DMS153 treated with DMSO at 0.1 percent for 48 hours (cell line): ENCODE measurements at regions not wholly inside any gene's neighbourhood (a gene's known extent, or its start where the extent isn't known, plus 50 kb on each side); places are given as distances from the start of the nearest gene placed in this dataset.
"Not testable (repeated sequence)": the region's sequence is repeated elsewhere in the genome, so short reads cannot be mapped to it uniquely, and the experiment has no call there.

Experiments
- DNase-seq: peaks from one replicate; lab custom pipeline; 2025; ENCODE audit not compliant: unreplicated experiment; lab: John Stamatoyannopoulos, UW

DNA sequence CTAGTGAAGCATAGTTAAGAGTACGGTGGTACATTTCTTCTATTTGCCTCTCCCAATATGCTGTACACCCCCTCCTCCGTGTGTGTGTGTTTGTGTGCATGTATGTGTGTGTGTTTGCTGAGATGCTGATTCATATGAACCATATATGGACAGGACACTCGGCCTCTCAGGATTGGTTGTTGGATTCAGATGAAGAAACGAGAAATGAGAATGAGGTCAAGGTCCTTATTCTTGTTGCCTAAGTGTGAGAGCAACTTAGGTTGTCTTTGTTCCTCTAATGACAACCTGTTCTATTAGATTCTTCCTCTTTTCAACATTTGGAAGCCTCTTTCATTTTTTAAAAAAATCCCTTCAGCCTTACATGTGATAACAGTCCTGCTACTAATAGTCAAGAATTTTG lies 1387.6 kb downstream of the STIM2 start:
- DNase-seq = no peak

DNA sequence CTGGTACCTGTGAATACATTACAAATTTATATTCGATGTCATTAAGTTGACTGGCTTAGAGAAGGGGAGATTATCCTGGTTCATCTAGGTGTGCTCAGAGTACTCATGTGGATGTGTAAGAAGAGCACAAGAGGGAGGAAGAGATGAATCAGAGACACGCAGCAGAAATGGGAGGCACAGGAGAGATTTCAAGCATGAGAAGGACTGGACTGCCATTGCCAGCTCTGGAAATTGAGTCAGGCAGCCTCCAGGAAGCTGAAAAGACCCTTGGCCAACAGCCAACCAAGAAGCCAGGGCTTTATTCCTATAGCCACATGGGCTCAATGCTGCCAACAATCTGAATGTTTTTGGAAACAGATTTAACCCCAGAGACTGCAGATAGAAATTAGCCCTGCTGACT lies 1390.0 kb downstream of the STIM2 start:
- no peak for DNase-seq

DNA sequence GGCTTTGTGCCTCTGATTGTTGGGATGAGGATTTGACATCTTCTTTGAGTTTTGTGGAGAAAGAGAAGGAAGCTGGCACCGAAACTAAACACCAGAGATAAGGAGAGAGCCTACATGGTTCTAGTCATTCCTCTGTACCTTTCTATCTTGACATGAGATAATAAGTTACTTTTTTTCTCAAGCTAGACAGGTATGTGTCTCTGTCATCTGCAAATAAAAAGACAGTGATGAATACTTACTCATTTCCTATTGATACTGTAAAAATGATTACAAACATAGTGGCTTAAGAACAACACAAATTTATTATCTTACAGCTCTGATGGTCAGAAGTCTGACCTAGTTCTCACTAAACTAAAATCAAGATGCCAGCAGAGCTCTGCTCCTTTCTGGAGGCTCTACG lies 1391.2 kb downstream of the STIM2 start:
- DNase-seq = no peak

DNA sequence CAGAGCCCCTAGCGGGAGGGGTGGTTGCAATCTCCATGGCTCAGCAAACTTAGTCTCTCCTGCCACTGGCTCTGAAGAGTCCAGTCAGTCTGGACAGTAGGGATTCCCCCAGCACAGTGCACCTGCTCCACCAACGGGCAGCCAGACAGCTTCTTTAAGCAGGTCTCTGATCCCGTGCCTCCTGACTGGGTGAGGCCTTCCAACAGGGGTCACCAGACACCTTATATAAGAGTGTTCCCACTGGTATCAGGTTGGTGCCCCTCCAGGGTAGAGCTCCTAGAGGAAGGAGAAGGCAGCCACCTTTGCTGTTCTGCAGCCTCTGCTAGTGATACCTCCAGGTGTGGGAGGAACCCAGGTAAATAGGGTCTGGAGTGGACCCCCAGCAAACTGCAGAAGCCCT lies 1393.4 kb downstream of the STIM2 start:
- DNase-seq = no peak

DNA sequence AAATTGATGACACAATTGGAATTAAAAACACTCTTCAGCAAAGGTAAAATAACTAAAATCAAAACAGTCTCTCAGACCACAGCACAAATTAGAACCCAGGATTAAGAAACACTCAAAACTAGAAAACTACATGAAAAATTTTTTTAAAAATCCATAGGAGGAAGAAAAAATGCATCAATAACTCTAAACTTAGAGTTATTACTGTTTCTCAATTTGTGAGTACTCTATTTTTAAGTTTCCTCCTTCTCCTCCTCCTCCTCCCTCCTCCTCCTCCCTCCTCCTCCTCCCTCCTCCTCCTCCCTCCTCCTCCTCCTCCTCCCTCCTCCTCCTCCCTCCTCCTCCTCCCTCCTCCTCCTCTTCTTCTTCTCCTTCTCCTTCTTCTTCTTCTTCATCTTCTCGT lies 1395.7 kb downstream of the STIM2 start:
- no peak for DNase-seq

DNA sequence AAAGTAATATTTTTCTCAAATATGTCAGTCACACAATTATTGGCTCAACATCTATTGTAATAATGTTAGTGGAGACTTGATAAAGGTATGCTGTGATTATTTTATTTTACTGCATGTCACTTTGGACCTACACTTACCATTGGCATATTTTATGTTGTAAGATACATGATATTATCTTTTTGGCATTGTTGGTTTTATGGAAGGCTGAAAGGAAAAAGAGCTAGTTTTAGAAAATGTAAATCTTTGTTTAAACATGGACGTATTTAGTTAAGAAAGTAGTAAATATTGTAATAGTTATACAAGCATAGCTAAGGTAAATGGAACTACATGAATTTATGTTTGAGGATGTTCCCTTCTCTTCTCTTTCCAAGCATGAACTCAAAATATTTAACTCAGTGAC lies 1399.3 kb downstream of the STIM2 start:
- DNase-seq = no peak

DNA sequence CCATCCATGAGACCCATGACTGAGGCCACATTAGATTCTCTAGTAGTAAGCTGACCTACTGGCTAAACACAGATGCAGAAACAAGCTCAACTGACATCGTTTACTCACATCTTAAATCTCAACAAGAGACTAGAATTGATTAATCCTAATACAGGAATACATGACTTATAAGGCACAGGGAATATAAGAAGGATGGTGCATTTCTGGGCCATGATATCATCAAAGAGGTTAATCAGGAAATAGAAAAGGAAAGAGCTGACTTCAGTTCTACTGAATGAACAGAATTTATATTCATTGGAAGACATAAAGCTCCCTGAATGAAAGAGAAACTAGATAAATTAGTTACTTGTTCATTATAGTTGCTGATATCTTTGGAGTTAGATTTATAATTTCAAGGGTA lies 1406.5 kb downstream of the STIM2 start:
- no peak for DNase-seq

DNA sequence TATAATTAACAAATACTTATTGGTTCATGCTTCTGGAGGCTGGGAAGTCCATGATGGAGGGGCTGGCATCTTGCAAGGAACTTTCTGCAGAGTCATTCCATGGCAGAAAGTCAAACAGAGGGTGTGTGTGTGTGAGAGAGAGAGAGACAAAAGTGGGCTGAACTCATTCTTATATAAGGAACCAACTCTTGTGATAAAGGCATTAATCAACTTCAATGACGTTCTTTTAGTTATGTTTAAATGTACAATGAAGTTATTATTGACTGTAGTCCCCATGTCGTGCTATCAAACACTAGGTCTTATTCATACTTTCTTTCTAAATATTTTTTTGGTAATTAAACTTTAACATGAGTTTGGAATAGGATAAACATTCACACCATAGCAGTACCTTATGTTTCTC lies 1408.8 kb downstream of the STIM2 start:
- no peak for DNase-seq

DNA sequence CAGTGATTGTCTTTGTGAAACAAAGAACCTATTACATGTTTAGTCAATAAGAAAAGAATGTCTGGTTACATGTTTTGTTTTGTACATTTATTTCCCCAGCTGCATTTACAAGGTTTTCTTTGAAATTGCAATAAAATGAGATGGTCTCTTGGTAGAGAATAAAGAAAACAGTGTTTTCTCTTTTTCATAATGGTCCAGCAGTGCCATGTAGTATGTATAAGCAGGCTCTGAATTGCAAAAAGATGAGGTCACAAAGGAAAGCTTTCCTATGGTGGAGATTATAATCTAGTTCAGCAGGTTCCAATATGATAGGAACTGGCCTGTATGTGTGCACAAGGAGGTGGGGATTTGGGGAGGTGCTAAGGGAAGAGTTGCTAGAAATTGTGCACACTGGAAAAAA lies 1417.3 kb downstream of the STIM2 start:
- DNase-seq = no peak

DNA sequence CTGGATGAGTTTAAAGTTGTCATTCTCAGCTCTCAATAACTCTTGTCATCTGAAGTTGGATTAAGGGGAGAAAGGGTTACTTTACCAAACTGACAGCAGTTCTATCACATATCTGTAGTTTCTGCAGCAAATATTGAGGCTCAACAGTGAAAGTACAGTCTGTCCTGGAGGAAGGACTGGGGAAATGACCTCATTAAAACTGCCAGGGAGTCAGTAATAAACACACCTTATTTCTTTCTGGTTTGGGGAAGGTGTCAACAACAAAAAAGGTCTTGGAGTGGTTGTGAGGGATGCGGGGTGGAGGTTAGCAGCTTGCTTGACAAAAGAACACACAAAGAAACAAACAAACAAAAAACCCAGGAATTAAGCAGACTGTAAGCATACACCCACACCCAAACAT lies 1418.0 kb downstream of the STIM2 start:
- DNase-seq = no peak

DNA sequence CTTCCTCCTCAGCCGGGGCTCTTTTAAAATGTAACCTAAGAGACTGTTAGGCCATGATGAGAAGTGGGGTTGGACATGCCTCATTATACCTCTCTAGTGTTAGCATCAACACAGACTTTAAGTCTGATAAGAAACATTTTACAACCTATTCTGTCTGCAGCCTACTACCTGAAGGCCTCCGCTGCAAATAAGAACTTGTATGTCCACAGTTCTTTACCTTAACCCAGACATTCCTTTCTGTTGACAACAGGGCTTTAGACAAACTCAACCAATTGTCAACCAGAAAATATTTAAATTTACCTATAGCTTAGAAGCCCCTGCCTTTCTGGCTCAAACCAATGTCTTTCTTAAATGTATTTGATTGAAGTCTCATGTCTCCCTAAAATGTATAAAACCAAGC lies 1418.6 kb downstream of the STIM2 start:
- no peak for DNase-seq

DNA sequence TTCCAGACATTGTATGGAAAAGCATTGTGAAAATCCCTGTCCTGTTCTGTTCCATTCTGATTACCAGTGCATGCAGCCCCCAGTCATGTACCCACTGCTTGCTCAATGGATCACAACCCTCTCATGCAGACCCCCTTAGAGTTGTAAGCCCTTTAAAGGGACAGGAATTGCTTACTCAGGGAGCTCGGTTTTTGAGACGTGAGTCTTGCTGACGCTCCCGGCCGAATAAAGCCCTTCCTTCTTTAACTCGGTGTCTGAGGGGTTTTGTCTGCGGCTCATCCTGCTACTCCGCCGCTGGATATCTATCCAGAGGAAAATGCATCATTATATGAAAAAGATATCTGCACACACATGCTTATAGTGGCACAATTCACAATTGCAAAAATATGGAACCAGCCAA lies 1425.6 kb downstream of the STIM2 start:
- not testable (repeated sequence) for DNase-seq

DNA sequence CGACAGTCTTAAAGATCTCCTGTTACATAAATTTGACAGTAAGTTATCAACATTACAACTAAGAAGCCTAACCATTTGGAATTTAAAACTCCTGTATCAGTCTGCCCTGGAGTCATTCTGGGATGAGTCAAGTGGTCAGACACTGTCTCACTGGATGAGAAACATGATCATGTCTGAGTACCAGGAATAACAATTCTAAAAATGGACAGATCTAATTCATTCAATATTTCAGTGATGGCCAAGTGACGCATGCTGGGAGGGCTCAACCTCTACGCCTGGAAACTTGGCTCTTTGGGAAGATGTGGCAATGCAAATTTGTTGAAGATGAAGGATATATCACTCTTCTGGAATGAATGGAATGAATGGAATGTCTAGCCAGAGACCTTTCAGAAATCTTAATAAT lies 1427.2 kb downstream of the STIM2 start:
- no peak for DNase-seq

DNA sequence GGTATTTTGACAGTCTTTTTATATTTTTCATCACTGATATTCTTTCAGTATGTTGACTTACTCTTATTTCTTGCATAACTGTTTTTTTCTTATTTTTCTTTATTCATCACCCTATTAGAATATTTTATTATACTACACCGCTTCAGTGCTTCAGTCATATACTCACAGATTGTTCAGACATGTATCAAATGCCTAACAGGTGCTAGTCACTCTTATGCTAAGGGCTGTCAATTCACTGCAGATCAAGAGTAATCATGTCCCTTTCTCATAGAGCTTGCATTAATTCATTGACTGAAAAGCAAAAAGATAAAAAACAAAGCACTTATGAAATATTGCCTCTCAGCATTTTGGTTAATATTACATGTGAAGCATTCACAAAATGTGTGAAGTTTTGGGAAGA lies 1435.6 kb downstream of the STIM2 start:
- DNase-seq = no peak

DNA sequence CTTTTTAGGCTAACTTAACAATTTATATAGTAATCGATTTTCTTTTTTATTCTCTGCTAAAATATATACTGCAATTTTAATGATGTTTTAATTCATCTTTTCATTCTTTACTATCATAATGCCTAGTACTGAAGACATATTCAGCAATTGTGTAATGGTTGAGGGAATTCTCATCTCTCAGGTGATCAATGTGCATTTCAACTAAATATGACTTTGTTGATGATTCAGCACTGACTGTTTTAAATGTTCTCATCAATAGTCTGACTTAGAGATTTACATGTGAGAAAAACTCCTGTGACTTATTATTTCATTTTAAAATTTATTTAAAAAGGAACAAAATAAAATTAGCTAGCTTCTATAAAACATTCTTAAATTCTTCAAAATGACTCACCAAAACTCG lies 1450.3 kb downstream of the STIM2 start:
- DNase-seq = no peak

DNA sequence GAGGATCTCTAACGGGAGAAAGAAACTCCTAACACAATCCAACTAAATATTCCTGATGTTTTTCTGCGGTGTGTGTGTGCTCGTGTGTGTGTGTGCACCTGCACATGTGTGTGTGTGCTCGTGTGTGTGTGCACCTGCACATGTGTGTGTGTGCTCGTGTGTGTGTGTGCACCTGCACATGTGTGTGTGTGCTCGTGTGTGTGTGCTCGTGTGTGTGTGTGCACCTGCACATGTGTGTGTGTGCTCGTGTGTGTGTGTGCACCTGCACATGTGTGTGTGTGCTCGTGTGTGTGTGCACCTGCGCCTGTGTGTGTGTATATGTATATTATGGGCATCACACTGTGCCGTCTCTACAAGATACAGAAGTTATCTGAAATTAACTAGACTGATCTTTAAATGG lies 1451.9 kb downstream of the STIM2 start:
- DNase-seq = not testable (repeated sequence)

DNA sequence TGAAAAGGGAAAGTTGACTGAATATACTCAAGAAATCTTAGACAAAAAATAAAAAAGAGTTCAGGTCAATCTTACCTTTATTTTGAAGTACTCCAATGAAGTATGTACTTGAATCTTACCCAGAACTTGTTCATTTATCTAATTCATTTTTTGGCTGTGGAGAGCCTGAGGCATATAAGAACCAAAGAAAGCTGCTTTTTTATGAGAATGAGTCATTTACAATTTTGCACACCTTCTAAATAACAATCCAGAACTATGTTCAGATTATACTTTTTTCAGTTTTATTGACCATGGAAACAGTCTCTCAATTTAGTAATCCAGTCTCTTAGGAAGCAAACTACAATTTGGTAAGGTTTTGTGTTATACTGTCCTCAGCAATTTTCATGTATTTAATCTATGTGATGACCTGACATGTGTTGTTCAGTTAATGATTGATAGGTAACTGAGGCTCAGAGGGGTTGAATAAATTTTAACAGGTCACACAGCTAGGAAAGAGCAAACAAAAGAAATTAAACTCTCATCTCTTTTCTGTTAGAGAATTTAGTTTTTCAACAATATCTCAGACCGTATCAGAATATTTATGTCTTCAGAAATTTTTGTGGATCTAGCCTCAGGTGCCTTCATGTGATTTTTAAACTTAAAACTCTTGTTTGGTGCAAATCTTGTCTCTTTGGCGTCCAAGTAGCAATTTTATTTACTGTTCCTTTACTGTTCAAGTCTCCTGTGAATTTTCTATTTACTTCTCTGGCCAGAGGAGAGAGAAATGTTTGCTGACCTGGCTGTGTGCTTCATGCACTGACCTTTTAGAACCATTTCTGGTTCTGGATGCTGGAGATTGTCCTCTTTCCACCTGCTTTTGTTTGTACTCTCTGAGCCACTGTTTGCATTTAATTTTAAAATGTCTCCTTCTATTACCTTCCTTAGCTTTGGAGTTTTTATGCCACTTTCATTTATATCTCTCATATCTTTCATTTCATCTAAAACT lies 1453.4 kb downstream of the STIM2 start:
- no peak for DNase-seq

DNA sequence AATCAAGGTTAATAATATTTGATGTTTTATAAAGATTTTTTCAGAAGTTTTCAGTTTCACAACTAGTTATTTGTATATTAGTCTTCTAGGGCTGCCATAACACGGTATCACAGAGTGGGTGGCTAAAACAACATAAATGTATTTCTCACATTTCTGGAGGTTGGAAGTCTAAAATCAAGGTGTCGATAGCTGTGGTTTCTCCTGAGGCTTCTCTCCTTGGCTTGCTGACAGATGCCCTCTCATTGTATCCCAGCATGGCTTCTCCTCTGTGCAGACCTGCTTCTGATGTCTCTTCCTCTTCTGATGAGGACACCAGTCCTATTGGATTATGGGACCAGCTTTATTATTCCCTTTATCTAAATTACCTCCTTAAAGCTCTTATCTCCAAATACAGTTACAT lies 1456.6 kb downstream of the STIM2 start:
- no peak for DNase-seq

DNA sequence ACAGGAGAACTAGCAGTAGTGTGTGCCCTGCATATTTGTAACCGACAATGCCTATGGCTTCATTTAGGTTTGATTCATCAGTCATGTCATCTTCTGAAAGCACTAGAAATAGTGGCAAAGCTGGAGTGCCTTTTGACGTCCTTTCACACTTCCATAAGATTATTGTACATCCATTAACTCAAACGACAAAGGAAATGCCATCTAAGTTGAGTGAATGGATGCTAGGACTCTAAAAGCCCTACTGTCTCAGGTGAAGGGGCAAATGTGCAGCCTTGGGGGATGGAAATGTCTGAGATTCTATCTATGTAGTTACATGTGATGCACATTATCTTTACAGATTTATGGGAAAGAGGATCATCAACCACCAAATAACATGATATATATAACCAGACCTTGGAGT lies 1473.6 kb downstream of the STIM2 start:
- DNase-seq = no peak

DNA sequence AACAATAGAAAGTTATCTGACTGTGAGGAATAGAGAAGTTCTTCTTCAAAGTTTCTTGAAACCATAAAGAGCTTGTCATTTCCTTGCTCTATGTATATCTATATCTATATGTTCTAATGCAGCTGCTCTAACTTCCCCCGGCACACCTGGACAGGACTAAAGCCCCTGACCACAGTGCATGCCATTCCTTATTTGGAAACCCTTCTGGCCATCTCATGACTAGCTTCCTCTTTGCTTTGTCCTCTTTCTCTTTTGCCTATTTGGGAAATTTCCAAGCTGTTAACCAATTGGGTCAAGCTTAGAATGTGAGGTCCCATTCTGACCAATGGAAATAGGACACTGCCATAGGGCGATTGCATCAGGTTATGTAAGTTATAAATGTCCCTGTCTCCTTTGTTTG lies 1481.1 kb downstream of the STIM2 start:
- no peak for DNase-seq

DNA sequence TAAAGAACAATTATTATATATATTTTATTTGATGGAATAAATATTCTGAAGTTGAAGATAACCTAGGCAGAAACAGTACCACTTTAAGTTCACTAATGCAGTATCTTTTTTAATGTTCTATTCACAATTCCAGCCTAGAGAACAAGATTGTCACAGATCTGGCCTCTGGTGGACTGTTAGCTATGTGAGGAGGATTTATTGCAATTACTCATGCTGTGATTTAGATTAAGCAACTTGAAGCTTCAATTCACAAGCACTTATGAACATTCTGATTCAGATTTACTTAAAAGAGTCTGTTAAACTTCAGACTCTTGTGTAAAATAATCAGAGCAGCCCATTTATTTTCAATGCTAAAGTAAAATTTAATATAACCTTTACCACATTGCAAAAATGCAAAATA lies 1489.8 kb downstream of the STIM2 start:
- DNase-seq = no peak

DNA sequence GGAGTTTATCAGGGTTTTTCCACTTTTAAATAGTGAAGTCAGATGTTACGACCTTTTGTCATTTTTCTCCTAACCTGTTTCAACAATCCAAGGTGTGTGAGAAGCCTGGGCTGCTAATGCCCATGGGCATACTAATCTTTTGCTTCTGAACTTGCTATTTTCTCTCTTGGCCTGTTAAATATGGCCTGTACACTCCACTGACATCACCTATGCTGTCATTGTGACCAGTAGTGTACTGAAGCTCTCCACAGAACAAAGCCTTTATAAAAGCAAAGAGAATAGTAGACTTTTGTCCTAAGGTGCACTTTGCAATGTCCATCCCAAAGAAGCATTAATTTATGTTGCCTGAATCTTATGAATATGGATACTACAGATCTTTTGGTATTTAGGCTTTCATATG lies 1490.5 kb downstream of the STIM2 start:
- DNase-seq = no peak

DNA sequence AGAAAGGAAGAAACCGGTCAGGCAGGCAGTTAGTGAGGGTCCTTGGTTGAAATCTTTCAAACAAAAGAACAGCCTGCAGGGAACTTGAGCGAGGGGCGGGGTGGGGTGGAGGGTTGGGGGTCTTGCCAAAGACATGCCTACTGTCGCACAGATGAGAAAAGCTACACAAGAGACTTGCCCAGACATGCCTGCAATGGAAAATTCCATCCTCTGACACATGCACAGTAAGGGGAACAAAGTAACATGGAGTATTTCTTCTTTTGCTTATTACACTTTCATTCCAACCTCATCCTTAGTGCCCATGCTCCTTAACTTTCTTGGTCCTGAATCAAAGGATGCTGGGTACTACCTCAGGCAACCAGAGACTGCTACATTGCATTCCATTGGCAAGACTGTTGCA lies 1491.2 kb downstream of the STIM2 start:
- no peak for DNase-seq
